ENCODE measurements at regions not wholly inside any gene's neighbourhood (a gene's known extent, or its start where the extent isn't known, plus 50 kb on each side); places are given as distances from the start of the nearest gene placed in this dataset.

DNA sequence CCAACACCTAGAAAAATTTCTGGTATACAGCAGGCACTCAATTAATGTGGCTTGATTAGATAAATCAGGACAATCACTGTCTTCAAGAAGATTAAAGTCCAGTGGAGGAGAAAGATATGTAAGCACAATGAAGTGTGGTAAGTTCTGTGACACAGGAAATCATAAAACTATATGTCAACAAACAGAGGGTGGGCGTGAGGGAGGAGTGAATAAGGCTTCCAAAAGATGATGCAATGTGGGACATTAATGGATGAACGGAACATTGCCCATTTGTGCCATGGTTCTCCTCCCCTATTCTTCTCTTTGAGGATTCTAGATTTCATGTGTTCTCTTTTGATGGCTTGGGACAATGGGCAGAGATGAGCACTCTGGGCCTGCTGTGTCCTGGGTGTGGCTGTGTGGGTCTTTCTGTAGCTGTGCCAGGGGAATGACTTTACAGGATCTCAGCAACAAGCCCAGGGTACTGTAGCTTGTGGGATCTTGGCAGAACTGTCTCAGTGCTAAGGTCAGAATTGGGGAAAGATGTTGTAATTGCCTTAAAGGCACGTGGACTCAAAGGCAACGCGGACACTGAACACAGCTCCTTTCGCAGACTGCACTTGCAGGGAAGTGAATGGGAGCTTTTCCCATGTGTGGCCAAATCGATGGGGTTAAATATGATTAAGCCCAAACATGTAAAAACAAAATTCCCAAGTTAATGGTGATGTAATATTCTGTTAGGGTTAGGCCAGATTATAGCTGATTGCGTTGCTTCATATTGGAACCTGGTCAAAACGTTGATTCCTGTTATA is 366.9 kb downstream of the TGFB2 start:
- Mint-ChIP-seq H3K27me3 (ENCODE audit: unreplicated experiment) (no peaks in the 10 kb centered on the region), H3K27ac (ENCODE audit: unreplicated experiment) (no peak overlapping the region), H3K4me1 (ENCODE audit: low read depth, unreplicated experiment) (peaks cover 32% of the 10 kb centered on the region), H3K9me3 (ENCODE audit: low read depth, unreplicated experiment) (peaks cover 8% of the 10 kb centered on the region), H3K36me3 (ENCODE audit: insufficient read depth, unreplicated experiment) (peaks cover 5% of the 10 kb centered on the region), H3K4me3 (ENCODE audit: low read depth, unreplicated experiment) (no peak overlapping the region)
- BruUV-seq (replicated peaks): no TSS peak
- intact Hi-C loops (cut with micrococcal nuclease; ENCODE audit: unreplicated experiment): no loop called here
- no peak for DNase-seq
- TF ChIP-seq CTCF (IDR thresholded peaks at IDR 0.05; ENCODE audit: unreplicated experiment): no peak
- CTCF ChIA-PET: interaction anchor here (0.7 kb wide), 1 partner anchor 136 kb away, joined by 4 read pairs; no protein-coding TSS in a partner anchor

DNA sequence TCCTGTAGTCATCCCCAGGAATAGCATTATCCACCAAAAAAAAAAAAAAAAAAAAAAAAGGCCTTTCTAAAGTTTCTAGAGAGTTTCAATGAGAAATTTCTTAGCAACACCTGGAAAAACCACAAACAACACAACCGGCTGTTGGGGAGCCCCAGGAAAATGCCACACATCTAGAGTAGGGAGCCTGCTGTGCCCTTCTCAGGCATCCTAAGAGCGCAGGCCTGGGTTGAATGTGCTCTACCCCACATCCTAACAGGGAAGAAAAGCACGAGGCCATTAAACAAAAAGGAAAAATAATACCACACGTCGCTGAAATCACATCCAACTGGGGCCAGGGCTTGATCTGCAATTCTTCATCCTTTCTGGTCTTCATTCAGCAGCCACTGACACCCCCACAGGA is 367.5 kb downstream of the TGFB2 start:
- H3K36me3 Mint-ChIP-seq (ENCODE audit: insufficient read depth, unreplicated experiment): peaks cover 5% of the 10 kb centered on the region
- H3K4me3 Mint-ChIP-seq (ENCODE audit: low read depth, unreplicated experiment): no peak overlapping the region
- no TSS peak for BruUV-seq (replicated peaks)
- peaks cover 28% of the 10 kb centered on the region for H3K4me1 Mint-ChIP-seq (ENCODE audit: low read depth, unreplicated experiment)
- intact Hi-C loops (cut with micrococcal nuclease; ENCODE audit: unreplicated experiment): no loop called here
- DNase-seq: no peak
- CTCF ChIA-PET: interaction anchor here (0.7 kb wide), 1 partner anchor 136 kb away, joined by 4 read pairs; no protein-coding TSS in a partner anchor
- no peak for TF ChIP-seq CTCF (IDR thresholded peaks at IDR 0.05; ENCODE audit: unreplicated experiment)
- H3K27ac Mint-ChIP-seq (ENCODE audit: unreplicated experiment): no peak overlapping the region
- no peaks in the 10 kb centered on the region for H3K27me3 Mint-ChIP-seq (ENCODE audit: unreplicated experiment)
- H3K9me3 Mint-ChIP-seq (ENCODE audit: low read depth, unreplicated experiment): peaks cover 8% of the 10 kb centered on the region

- DNase-seq: no peak
- Mint-ChIP-seq H3K27me3 (ENCODE audit: unreplicated experiment) (no peaks in the 10 kb centered on the region), H3K36me3 (ENCODE audit: insufficient read depth, unreplicated experiment) (peaks cover 5% of the 10 kb centered on the region), H3K9me3 (ENCODE audit: low read depth, unreplicated experiment) (peaks cover 6% of the 10 kb centered on the region), H3K4me1 (ENCODE audit: low read depth, unreplicated experiment) (peaks cover 29% of the 10 kb centered on the region), H3K27ac (ENCODE audit: unreplicated experiment) (no peak overlapping the region), H3K4me3 (ENCODE audit: low read depth, unreplicated experiment) (no peak overlapping the region)
- BruUV-seq (replicated peaks): no TSS peak
- TF ChIP-seq CTCF (IDR thresholded peaks at IDR 0.05; ENCODE audit: unreplicated experiment): no peak
- CTCF ChIA-PET: interaction anchor here (0.6 to 1.0 kb wide), 2 partner anchors 10 to 429 kb away, joined by 3 read pairs; no protein-coding TSS in a partner anchor
- intact Hi-C loops (cut with micrococcal nuclease; ENCODE audit: unreplicated experiment): no loop called here
These were observed 371.0 kb downstream of the TGFB2 start for GRCh38 chr1:218715961-218716669.

GRCh38 chr1:218717575-218717974 is 372.4 kb downstream of the TGFB2 start:
- TF ChIP-seq CTCF (IDR thresholded peaks at IDR 0.05; ENCODE audit: unreplicated experiment): no peak
- H3K36me3 Mint-ChIP-seq (ENCODE audit: insufficient read depth, unreplicated experiment): no peaks in the 10 kb centered on the region
- DNase-seq: no peak
- H3K4me1 Mint-ChIP-seq (ENCODE audit: low read depth, unreplicated experiment): peaks cover 19% of the 10 kb centered on the region
- no peak overlapping the region for H3K4me3 Mint-ChIP-seq (ENCODE audit: low read depth, unreplicated experiment)
- peaks cover 6% of the 10 kb centered on the region for H3K9me3 Mint-ChIP-seq (ENCODE audit: low read depth, unreplicated experiment)
- CTCF ChIA-PET: interaction anchor here (1.7 kb wide), 1 partner anchor 10 kb away, joined by 5 read pairs; no protein-coding TSS in a partner anchor
- no TSS peak for BruUV-seq (replicated peaks)
- no peak overlapping the region for H3K27ac Mint-ChIP-seq (ENCODE audit: unreplicated experiment)
- intact Hi-C loops (cut with micrococcal nuclease; ENCODE audit: unreplicated experiment): no loop called here
- H3K27me3 Mint-ChIP-seq (ENCODE audit: unreplicated experiment): no peaks in the 10 kb centered on the region
